Parathyroid adenoma (tissue), 2 donors: ENCODE measurements at regions not wholly inside any gene's neighbourhood (a gene's known extent, or its start where the extent isn't known, plus 50 kb on each side); places are given as distances from the start of the nearest gene placed in this dataset.
"Not testable (repeated sequence)": the region's sequence is repeated elsewhere in the genome, so short reads cannot be mapped to it uniquely, and the experiment has no call there.

ENCODE experiments used
- H2AFZ ChIP-seq: fragments of 300-600 bp; sonication (generic); one replicate; pipeline ENCODE4 v1.7.0; 2017; ENCODE audit warnings: antibody characterized with exemption, mild to moderate bottlenecking
- H3K27ac ChIP-seq: fragments of 300-600 bp; sonication (generic); one replicate; pipeline ENCODE4 v1.7.0; 2017
- H3K27me3 ChIP-seq: fragments of 300-600 bp; sonication (generic); one replicate; pipeline ENCODE4 v1.7.0; 2017; ENCODE audit warnings: low read length; ENCODE audit not compliant: control insufficient read depth, insufficient read depth
- H3K36me3 ChIP-seq: fragments of 300-600 bp; sonication (generic); one replicate; pipeline ENCODE4 v1.7.0; 2017; ENCODE audit warnings: low read length; ENCODE audit not compliant: control insufficient read depth, insufficient read depth
- H3K4me1 ChIP-seq: fragments of 300-600 bp; sonication (generic); one replicate; pipeline ENCODE4 v1.7.0; 2017; ENCODE audit warnings: control low read depth
- H3K4me2 ChIP-seq: fragments of 300-600 bp; sonication (generic); one replicate; pipeline ENCODE4 v1.7.0; 2017; ENCODE audit warnings: low read length
- H3K4me3 ChIP-seq: fragments of 300-600 bp; sonication (generic); one replicate; pipeline ENCODE4 v1.7.0; 2017; ENCODE audit warnings: low read depth, low read length
- H3K79me2 ChIP-seq: fragments of 300-600 bp; sonication (generic); one replicate; pipeline ENCODE4 v1.7.0; 2017; ENCODE audit warnings: control low read depth
- H3K9ac ChIP-seq: fragments of 300-600 bp; sonication (generic); one replicate; pipeline ENCODE4 v1.7.0; 2017; ENCODE audit warnings: mild to moderate bottlenecking
- H3K9me3 ChIP-seq: fragments of 300-600 bp; sonication (generic); one replicate; pipeline ENCODE4 v1.7.0; 2017; ENCODE audit warnings: low read length; ENCODE audit not compliant: control insufficient read depth
- TF ChIP-seq, protein P1 (sequence below): fragments of 300-600 bp; sonication (generic); IDR thresholded peaks from one replicate; pipeline ENCODE4 v1.7.0; 2017; ENCODE audit warnings: antibody characterized with exemption, mild to moderate bottlenecking
- donor health status: primary hyperparathyroidism.

DNA sequence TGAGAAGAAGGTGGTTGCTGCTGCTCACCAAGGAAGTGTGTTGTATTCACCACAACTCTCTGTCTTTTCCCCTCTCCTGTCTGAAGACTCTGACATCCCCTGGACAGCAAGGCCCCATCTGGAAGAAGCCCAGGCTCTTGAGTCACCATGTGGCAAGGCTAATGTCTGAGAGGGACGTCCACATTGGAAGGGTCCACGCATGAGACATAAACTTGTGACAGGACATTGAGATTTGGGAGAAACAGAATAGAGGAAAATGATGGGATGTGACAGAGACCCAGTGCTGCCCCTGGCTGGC lies 176.5 kb downstream of the IRF8 start:
- no peak overlapping the region for H3K27ac ChIP-seq
- no peak overlapping the region for H3K4me3 ChIP-seq
- no peak overlapping the region for H2AFZ ChIP-seq
- H3K9ac ChIP-seq, result no peak overlapping the region
- no peak overlapping the region for H3K4me2 ChIP-seq
- peaks cover 4% of the 10 kb centered on the region for H3K4me1 ChIP-seq
- H3K27me3 ChIP-seq, result no peaks in the 10 kb centered on the region
- H3K9me3 ChIP-seq, result no peaks in the 10 kb centered on the region
- H3K36me3 ChIP-seq, result no peaks in the 10 kb centered on the region
- H3K79me2 ChIP-seq, result no peaks in the 10 kb centered on the region
- TF ChIP-seq, protein P1, sequence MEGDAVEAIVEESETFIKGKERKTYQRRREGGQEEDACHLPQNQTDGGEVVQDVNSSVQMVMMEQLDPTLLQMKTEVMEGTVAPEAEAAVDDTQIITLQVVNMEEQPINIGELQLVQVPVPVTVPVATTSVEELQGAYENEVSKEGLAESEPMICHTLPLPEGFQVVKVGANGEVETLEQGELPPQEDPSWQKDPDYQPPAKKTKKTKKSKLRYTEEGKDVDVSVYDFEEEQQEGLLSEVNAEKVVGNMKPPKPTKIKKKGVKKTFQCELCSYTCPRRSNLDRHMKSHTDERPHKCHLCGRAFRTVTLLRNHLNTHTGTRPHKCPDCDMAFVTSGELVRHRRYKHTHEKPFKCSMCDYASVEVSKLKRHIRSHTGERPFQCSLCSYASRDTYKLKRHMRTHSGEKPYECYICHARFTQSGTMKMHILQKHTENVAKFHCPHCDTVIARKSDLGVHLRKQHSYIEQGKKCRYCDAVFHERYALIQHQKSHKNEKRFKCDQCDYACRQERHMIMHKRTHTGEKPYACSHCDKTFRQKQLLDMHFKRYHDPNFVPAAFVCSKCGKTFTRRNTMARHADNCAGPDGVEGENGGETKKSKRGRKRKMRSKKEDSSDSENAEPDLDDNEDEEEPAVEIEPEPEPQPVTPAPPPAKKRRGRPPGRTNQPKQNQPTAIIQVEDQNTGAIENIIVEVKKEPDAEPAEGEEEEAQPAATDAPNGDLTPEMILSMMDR, result no peak

DNA sequence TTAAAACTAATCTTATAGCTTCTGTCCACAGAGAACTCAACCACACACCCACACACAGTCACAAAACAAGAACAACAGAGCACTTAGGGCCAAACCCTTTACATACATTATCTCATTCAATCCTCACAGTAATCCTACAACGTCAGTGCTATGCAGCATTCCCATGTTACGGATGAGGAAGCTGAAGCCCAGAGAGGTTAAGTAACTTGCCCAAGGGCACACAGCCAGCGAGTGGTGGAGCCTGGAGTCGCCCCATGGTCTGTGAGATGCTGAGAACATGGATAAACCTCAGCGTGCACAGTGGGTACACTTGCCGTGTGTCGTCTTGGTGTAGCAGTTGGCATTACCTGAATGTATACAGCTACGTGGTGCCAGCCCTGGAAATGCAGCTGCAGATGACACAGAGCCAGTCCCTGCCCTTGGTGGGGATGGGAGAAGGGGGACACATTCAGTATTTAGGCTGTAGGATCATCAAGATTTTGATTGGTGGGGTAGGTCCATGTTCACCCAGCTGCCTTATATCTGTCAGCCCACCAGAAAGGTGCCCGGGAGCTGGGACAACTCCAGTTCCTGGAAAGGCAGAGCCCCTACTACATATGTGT lies 177.0 kb downstream of the IRF8 start:
- Histone ChIP-seq H3K79me2 (no peaks in the 10 kb centered on the region), H3K27ac (no peak overlapping the region), H3K36me3 (no peaks in the 10 kb centered on the region), H3K4me3 (no peak overlapping the region), H2AFZ (no peak overlapping the region), H3K9ac (no peak overlapping the region), H3K27me3 (no peaks in the 10 kb centered on the region), H3K9me3 (no peaks in the 10 kb centered on the region), H3K4me1 (peaks cover 4% of the 10 kb centered on the region), H3K4me2 (no peak overlapping the region)
- TF ChIP-seq, protein P1, result no peak

DNA sequence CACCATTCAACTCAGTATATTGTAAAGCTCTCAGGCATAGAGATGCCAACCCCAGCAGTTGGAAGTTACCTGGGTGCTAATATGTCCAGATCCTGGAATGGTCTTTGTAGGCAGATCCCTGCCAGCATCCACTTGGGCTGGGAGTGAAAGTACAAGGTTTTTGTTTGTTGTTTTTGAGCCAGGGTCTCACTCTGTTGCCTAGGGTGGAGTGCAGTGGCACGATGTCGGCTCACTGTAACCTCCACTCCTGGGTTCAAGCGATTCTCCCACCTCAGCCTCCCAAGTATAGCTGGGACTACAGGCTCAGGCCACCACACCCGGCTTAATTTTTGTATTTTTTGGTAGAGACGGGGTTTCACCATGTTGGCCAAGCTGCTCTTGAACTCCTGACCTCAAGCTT lies 177.6 kb downstream of the IRF8 start:
- Histone ChIP-seq H3K4me1 (peaks cover 4% of the 10 kb centered on the region), H3K4me2 (no peak overlapping the region), H3K27me3 (no peaks in the 10 kb centered on the region), H3K9ac (no peak overlapping the region), H3K27ac (no peak overlapping the region), H2AFZ (no peak overlapping the region), H3K36me3 (no peaks in the 10 kb centered on the region), H3K9me3 (no peaks in the 10 kb centered on the region), H3K4me3 (no peak overlapping the region), H3K79me2 (no peaks in the 10 kb centered on the region)
- TF ChIP-seq, protein P1, result no peak

DNA sequence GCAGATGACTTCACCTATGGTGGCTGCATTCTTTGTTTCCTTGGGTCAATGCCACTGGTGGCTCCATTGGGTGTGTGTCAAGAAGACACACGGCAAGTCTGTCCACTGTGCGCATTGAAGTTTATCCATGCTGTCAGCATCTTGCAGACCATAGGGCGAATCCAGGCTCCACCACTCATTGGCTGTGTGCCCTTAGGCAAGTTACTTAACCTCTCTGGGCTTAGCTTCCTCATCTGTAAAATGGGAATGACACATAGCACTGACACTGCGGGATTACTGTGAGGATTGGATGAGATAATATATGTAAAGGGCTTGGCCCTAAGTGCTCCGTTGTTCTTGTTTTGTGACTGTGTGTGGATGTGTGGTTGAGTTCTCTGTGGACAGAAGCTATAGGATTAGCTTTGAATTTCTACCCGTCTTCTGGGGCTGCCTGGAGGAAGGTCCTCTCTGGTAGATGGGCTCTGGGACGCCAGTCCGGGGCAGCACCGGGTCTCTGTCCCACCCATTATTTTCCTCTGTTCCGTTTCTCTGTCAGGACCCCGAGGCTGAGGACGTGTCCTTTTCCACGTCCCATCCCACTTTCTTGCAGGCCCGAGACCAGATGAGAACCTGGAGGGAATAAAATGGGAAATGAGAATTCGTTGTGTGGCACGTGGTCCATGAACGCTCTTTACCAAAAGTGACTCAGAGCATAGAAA lies 178.4 kb downstream of the IRF8 start:
- Histone ChIP-seq H3K79me2 (no peaks in the 10 kb centered on the region), H3K36me3 (no peaks in the 10 kb centered on the region), H3K27me3 (no peaks in the 10 kb centered on the region), H3K9ac (no peak overlapping the region), H3K4me1 (peaks cover 4% of the 10 kb centered on the region), H2AFZ (no peak overlapping the region), H3K4me3 (no peak overlapping the region), H3K9me3 (no peaks in the 10 kb centered on the region), H3K4me2 (no peak overlapping the region), H3K27ac (no peak overlapping the region)
- TF ChIP-seq, protein P1, result no peak

DNA sequence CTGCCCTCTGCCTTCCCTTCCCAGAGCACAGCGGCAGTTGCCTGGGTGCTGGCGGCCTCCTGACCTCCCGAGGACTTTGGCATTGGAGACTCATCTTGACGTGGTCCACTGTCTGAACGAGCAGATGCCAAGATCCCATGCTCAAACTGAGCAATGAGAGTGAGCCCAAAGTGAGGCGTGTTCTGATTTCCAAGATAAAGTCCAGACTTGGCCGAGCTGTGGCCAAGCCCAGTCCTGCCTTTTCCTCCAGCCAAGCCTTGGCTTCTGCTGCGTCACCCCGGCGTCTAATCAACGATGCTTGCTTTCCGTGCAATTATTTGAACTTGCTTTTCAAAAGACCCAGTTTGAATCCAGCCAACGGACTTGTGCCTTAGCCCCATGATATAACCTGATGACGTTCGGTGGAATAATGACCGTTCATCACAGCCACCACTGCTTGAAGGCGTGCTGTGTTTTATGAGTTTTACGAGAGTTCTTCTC lies 179.2 kb downstream of the IRF8 start:
- Histone ChIP-seq H3K27ac (no peak overlapping the region), H3K27me3 (no peaks in the 10 kb centered on the region), H3K4me1 (peaks cover 4% of the 10 kb centered on the region), H3K36me3 (no peaks in the 10 kb centered on the region), H3K4me3 (no peak overlapping the region), H3K9me3 (no peaks in the 10 kb centered on the region), H3K9ac (no peak overlapping the region), H2AFZ (no peak overlapping the region), H3K4me2 (no peak overlapping the region), H3K79me2 (no peaks in the 10 kb centered on the region)
- TF ChIP-seq, protein P1, result no peak

DNA sequence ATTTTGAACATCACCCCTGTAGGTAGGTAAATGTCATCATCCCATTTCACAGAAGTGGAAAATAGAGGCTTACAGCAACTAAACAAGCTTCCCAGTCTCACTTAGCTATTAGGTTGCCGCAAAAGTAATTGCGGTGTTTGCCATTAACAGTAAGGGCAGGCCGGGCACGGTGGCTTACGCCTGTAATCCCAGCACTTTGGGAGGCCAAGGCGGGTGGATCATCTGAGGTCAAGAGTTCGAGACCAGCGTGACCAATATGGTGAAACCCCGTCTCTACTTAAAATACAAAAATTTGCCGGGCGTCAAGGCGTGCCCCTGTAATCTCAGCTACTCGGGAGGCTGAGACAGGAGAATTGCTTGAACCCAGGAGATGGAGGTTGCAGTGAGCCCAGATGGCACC lies 179.7 kb downstream of the IRF8 start:
- H3K4me1 ChIP-seq, H3K27me3 ChIP-seq, H3K9me3 ChIP-seq, H3K79me2 ChIP-seq, H2AFZ ChIP-seq, H3K4me3 ChIP-seq, H3K27ac ChIP-seq, H3K9ac ChIP-seq, H3K36me3 ChIP-seq, H3K4me2 ChIP-seq: not testable (repeated sequence)
